ENCODE measurements at regions not wholly inside any gene's neighbourhood (a gene's known extent, or its start where the extent isn't known, plus 50 kb on each side); places are given as distances from the start of the nearest gene placed in this dataset.
A peak's percentile ranks its signal among the peaks of the same experiment; 100 is the strongest.
"Not testable (repeated sequence)": the region's sequence is repeated elsewhere in the genome, so short reads cannot be mapped to it uniquely, and the experiment has no call there.

GRCh38 chr16:85225721-85226120 is 113.4 kb upstream of the CIBAR2 start:
- no peak overlapping the region for H3K27ac Mint-ChIP-seq
- H3K27me3 Mint-ChIP-seq: peaks cover 4% of the 10 kb centered on the region
- H3K36me3 Mint-ChIP-seq (ENCODE audit: insufficient read depth): no peaks in the 10 kb centered on the region
- H3K9me3 Mint-ChIP-seq (ENCODE audit: low read depth): no peaks in the 10 kb centered on the region
- TF ChIP-seq CTCF (IDR thresholded peaks at IDR 0.05; ENCODE audit: unreplicated experiment): no peak
- peaks cover 19% of the 10 kb centered on the region for H3K4me1 Mint-ChIP-seq (ENCODE audit: low read depth)
- no peak for DNase-seq (ENCODE audit: low spot score, unreplicated experiment)
- H3K4me3 Mint-ChIP-seq (ENCODE audit: low read depth): no peak overlapping the region

- no peak for TF ChIP-seq CTCF (IDR thresholded peaks at IDR 0.05; ENCODE audit: unreplicated experiment)
- peaks cover 10% of the 10 kb centered on the region for H3K27me3 Mint-ChIP-seq
- H3K4me3 Mint-ChIP-seq (ENCODE audit: low read depth): no peak overlapping the region
- no peak overlapping the region for H3K27ac Mint-ChIP-seq
- H3K9me3 Mint-ChIP-seq (ENCODE audit: low read depth): no peaks in the 10 kb centered on the region
- H3K36me3 Mint-ChIP-seq (ENCODE audit: insufficient read depth): no peaks in the 10 kb centered on the region
- no peak for DNase-seq (ENCODE audit: low spot score, unreplicated experiment)
- peaks cover 16% of the 10 kb centered on the region for H3K4me1 Mint-ChIP-seq (ENCODE audit: low read depth)
These were observed 115.0 kb upstream of the CIBAR2 start for GRCh38 chr16:85227084-85227945.

GRCh38 chr16:85227946-85228862 is 115.9 kb upstream of the CIBAR2 start:
- no peak for DNase-seq (ENCODE audit: low spot score, unreplicated experiment)
- no peak overlapping the region for H3K4me3 Mint-ChIP-seq (ENCODE audit: low read depth)
- H3K4me1 Mint-ChIP-seq (ENCODE audit: low read depth): peaks cover 12% of the 10 kb centered on the region
- no peaks in the 10 kb centered on the region for H3K36me3 Mint-ChIP-seq (ENCODE audit: insufficient read depth)
- peak overlapping the region; percentile 84 for H3K27ac Mint-ChIP-seq
- no peaks in the 10 kb centered on the region for H3K9me3 Mint-ChIP-seq (ENCODE audit: low read depth)
- no peak for TF ChIP-seq CTCF (IDR thresholded peaks at IDR 0.05; ENCODE audit: unreplicated experiment)
- peaks cover 10% of the 10 kb centered on the region for H3K27me3 Mint-ChIP-seq

- TF ChIP-seq CTCF (IDR thresholded peaks at IDR 0.05; ENCODE audit: unreplicated experiment): no peak
- Mint-ChIP-seq H3K27ac (no peak overlapping the region), H3K36me3 (ENCODE audit: insufficient read depth) (no peaks in the 10 kb centered on the region), H3K4me3 (ENCODE audit: low read depth) (no peak overlapping the region), H3K27me3 (peaks cover 10% of the 10 kb centered on the region), H3K4me1 (ENCODE audit: low read depth) (peaks cover 12% of the 10 kb centered on the region), H3K9me3 (ENCODE audit: low read depth) (no peaks in the 10 kb centered on the region)
- no peak for DNase-seq (ENCODE audit: low spot score, unreplicated experiment)
These were observed 116.7 kb upstream of the CIBAR2 start for GRCh38 chr16:85228970-85229430.

- Mint-ChIP-seq H3K9me3 (ENCODE audit: low read depth) (no peaks in the 10 kb centered on the region), H3K27ac (no peak overlapping the region), H3K36me3 (ENCODE audit: insufficient read depth) (no peaks in the 10 kb centered on the region), H3K4me1 (ENCODE audit: low read depth) (peaks cover 12% of the 10 kb centered on the region), H3K4me3 (ENCODE audit: low read depth) (no peak overlapping the region), H3K27me3 (peaks cover 10% of the 10 kb centered on the region)
- no peak for TF ChIP-seq CTCF (IDR thresholded peaks at IDR 0.05; ENCODE audit: unreplicated experiment)
- no peak for DNase-seq (ENCODE audit: low spot score, unreplicated experiment)
These were observed 117.7 kb upstream of the CIBAR2 start for GRCh38 chr16:85229869-85230462.

GRCh38 chr16:85230764-85231383 is 118.6 kb upstream of the CIBAR2 start:
- H3K27me3 Mint-ChIP-seq, H3K27ac Mint-ChIP-seq: not testable (repeated sequence)

More at GRCh38 chr16:85230764-85231383, 118.6 kb upstream of the CIBAR2 start:
- not testable (repeated sequence) for H3K9me3 Mint-ChIP-seq (ENCODE audit: low read depth); H3K36me3 Mint-ChIP-seq (ENCODE audit: insufficient read depth); H3K4me3 Mint-ChIP-seq (ENCODE audit: low read depth); DNase-seq (ENCODE audit: low spot score, unreplicated experiment)
- peaks cover 12% of the 10 kb centered on the region for H3K4me1 Mint-ChIP-seq (ENCODE audit: low read depth)
